H1 (cell line): ENCODE measurements at regions not wholly inside any gene's neighbourhood (a gene's known extent, or its start where the extent isn't known, plus 50 kb on each side); places are given as distances from the start of the nearest gene placed in this dataset.

Experiments used
- TAF1 ChIP-seq: IDR thresholded peaks from 2 replicates; pipeline ENCODE4 v1.6.1; 2011; ENCODE audit warnings: mild to moderate bottlenecking, low read depth, low read length
- TBP ChIP-seq: IDR thresholded peaks from 2 replicates; pipeline ENCODE4 v1.6.1; 2011; ENCODE audit warnings: low read depth, low read length, improper control_type of control experiment

DNA sequence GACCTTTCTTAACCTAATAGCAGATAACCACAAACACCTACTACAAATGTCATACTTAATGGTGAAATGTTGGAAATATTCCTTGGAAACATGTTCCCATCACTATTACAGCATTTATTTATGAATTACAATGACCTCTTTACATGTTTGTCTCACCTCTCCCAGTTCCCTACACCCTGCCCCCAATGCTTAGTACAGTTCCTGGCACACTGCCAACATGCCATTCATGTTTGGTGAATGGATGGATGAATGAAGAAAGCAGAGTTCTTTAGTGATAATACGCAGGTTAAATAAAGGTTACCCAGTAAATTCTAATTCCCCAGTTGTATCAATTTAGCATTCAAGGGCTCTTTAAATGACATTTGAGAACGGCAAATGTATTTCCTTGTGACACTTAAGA is 259.9 kb upstream of the ATP11B start (continued):
- TF ChIP-seq TAF1 (no peak), TBP (no peak)
